HG03108 (cell line): ENCODE measurements at regions not wholly inside any gene's neighbourhood (a gene's known extent, or its start where the extent isn't known, plus 50 kb on each side); places are given as distances from the start of the nearest gene placed in this dataset.

Source experiments
- ATAC-seq: cut with Tn5 transposase; IDR thresholded peaks from one replicate; pipeline ENCODE4 v1.9.1; 2021; ENCODE audit warnings: moderate library complexity; ENCODE audit not compliant: unreplicated experiment

DNA sequence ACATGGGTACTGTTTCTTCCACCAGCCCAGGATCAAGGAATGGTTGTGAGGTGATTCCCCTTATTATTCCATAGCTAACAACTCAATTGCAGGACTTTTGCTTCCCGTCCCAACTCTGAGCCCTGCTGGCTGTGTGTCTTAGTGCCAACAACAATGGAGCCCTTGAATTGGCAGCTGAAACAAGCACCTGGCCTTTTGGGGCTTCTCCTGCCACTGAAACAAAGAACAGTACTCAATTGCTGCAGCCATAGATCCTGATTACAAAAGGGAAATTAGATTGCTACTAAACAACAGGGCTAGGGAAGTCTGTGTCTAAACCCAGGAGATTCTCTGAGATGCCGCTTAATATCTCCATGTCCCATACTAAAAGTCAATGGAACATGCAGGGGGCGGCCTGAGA, 61.3 kb upstream of the CARMIL1 start:
- ATAC-seq = no peak

DNA sequence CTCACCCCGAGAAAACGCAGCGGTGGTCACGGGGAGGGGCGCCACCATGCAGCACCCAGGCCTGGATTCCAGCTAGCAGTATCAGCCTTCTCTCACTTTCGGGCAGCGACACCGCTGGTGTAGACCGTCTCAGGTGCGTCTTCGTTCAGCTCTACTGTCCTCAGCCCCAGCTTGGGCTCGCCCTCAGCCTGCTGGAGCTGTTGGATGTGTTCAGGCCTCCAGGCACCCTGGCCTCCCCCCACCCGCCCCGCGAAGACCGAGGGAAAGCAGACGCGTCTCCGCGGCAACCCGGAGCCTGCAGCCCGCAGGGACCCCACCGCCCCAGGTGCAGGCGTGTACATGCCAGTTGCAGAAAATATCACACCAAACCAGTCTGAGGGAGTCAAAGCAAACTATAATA, 60.8 kb upstream of the CARMIL1 start:
- no peak for ATAC-seq

- no peak for ATAC-seq
These were observed 59.8 kb upstream of the CARMIL1 start for GRCh38 chr6:25219216-25219916.

GRCh38 chr6:25219917-25220278, 59.3 kb upstream of the CARMIL1 start:
- ATAC-seq = no peak

DNA sequence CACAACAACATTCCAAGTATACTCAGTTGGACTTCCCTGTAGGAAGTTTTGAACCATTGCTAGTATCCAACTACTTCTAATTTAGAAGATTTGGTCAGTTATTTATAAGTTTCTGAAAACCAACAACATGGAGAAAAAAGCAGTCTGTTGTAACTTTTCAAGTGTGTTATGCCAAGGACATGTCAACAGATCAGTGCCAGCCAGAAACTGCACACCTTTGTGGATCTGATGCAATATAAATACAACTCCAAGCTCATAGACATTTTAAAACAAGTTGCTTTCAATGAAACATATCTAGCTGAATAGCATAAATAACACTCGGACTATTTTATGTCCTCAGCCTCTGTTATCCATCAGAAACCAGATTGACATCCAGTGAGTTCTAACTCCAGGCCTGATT, 58.3 kb upstream of the CARMIL1 start:
- ATAC-seq = no peak

- no peak for ATAC-seq
These were observed 57.0 kb upstream of the CARMIL1 start for GRCh38 chr6:25222006-25222678.

GRCh38 chr6:25223490-25223991, 55.6 kb upstream of the CARMIL1 start:
- ATAC-seq = no peak

GRCh38 chr6:25224242-25224641, 54.9 kb upstream of the CARMIL1 start:
- no peak for ATAC-seq

GRCh38 chr6:25227854-25228253, 51.3 kb upstream of the CARMIL1 start:
- no peak for ATAC-seq
